CD14-positive monocyte (primary cell): ENCODE measurements at regions not wholly inside any gene's neighbourhood (a gene's known extent, or its start where the extent isn't known, plus 50 kb on each side); places are given as distances from the start of the nearest gene placed in this dataset.

Experiments
- DNase-seq, 3 donors: peaks; one replicate each; pipeline ENCODE4 v3.0.0-alpha.2; 2011 to 2022
- H2AFZ ChIP-seq: 2 replicates; pipeline ENCODE4 v1.6.0; 2012; ENCODE audit warnings: mild to moderate bottlenecking, low read depth, low read length, inconsistent platforms; ENCODE audit not compliant: insufficient read depth, poor library complexity, severe bottlenecking
- H3K27ac ChIP-seq, 2 donors: 1 replicate in 1 of 2; 2 replicates in 1 of 2; pipeline ENCODE4 v1.5.1; 2012 to 2013; ENCODE audit warnings: low read length in 2 of 2, control low read depth in 1 of 2, inconsistent platforms in 1 of 2, low read depth in 1 of 2, mild to moderate bottlenecking in 1 of 2
- H3K27me3 ChIP-seq, 2 donors: one replicate each; pipeline versions ENCODE4 v1.6.0 to v1.6.1; 2011 to 2013; ENCODE audit warnings: low read length in 2 of 2; ENCODE audit not compliant: control insufficient read depth in 2 of 2, insufficient read depth in 2 of 2
- H3K36me3 ChIP-seq, 2 donors: replicated peaks in 1 of 2; 1 replicate in 1 of 2; 2 replicates in 1 of 2; pipeline versions ENCODE4 v1.5.1 to v1.6.1; 2012 to 2013; ENCODE audit warnings: low read length in 2 of 2, control low read depth in 1 of 2, inconsistent platforms in 1 of 2, mild to moderate bottlenecking in 1 of 2; ENCODE audit not compliant: insufficient read depth in 2 of 2, control insufficient read depth in 1 of 2
- H3K4me1 ChIP-seq, 2 donors: 1 replicate in 1 of 2; 2 replicates in 1 of 2; pipeline versions ENCODE4 v1.5.1 to v1.6.1; 2012 to 2013; ENCODE audit warnings: low read length in 2 of 2, control low read depth in 1 of 2, inconsistent platforms in 1 of 2, mild to moderate bottlenecking in 1 of 2, moderate library complexity in 1 of 2; ENCODE audit not compliant: insufficient read depth in 2 of 2, control insufficient read depth in 1 of 2
- H3K4me2 ChIP-seq: replicated peaks from 2 replicates; pipeline ENCODE3; 2012; ENCODE audit warnings: low read length, moderate library complexity, mild to moderate bottlenecking; ENCODE audit not compliant: poor library complexity, severe bottlenecking; ENCODE audit errors: extremely low read depth
- H3K4me3 ChIP-seq, 3 experiments: fragments of 200-600 bp in 1 of 3; sonication (generic) in 1 of 3; replicated peaks in 1 of 3; 1 replicate in 2 of 3; 2 replicates in 1 of 3; pipeline ENCODE4 v1.5.1; 2011 to 2013; ENCODE audit warnings: low read length in 3 of 3, mild to moderate bottlenecking in 3 of 3, control low read depth in 2 of 3, low read depth in 2 of 3, inconsistent platforms in 1 of 3, moderate library complexity in 1 of 3
- H3K79me2 ChIP-seq: 2 replicates; pipeline ENCODE4 v1.6.0; 2012; ENCODE audit warnings: mild to moderate bottlenecking, control low read depth, inconsistent platforms, low read length, moderate library complexity; ENCODE audit not compliant: insufficient read depth
- H3K9ac ChIP-seq: 2 replicates; pipeline ENCODE4 v1.6.0; 2017; ENCODE audit warnings: low read length, mild to moderate bottlenecking; ENCODE audit not compliant: insufficient read depth, poor library complexity, severe bottlenecking
- H3K9me3 ChIP-seq, 2 donors: replicated peaks in 1 of 2; 1 replicate in 1 of 2; 2 replicates in 1 of 2; pipeline versions ENCODE4 v1.5.1 to v1.6.1; 2012 to 2013; ENCODE audit warnings: low read length in 2 of 2, control low read depth in 1 of 2; ENCODE audit not compliant: control insufficient read depth in 1 of 2, insufficient read depth in 1 of 2
- H4K20me1 ChIP-seq: 2 replicates; pipeline ENCODE4 v1.6.0; 2012; ENCODE audit warnings: mild to moderate bottlenecking, low read length, control low read depth, moderate library complexity; ENCODE audit not compliant: insufficient read depth
- H3K27ac Mint-ChIP-seq, 7 donors: one replicate each; pipeline ENCODE4 v1.8.0; 2020; ENCODE audit warnings: mild to moderate bottlenecking in 7 of 7, mixed read lengths in 7 of 7, moderate library complexity in 6 of 7, inconsistent platforms in 2 of 7
- H3K27me3 Mint-ChIP-seq, 3 donors: one replicate each; pipeline ENCODE4 v1.8.0; 2021 to 2022; ENCODE audit warnings: low read depth in 3 of 3, mild to moderate bottlenecking in 3 of 3, mixed read lengths in 3 of 3, moderate library complexity in 3 of 3, inconsistent platforms in 1 of 3
- H3K36me3 Mint-ChIP-seq, 2 donors: one replicate each; pipeline ENCODE4 v1.8.0; 2020; ENCODE audit warnings: mixed read lengths in 2 of 2, inconsistent platforms in 1 of 2, mild to moderate bottlenecking in 1 of 2
- H3K4me1 Mint-ChIP-seq: one replicate; pipeline ENCODE4 v1.8.0; 2020; ENCODE audit warnings: mild to moderate bottlenecking, mixed read lengths
- H3K4me3 Mint-ChIP-seq, 2 donors: one replicate each; pipeline ENCODE4 v1.8.0; 2020; ENCODE audit warnings: mild to moderate bottlenecking in 2 of 2, mixed read lengths in 2 of 2, moderate library complexity in 1 of 2
- H3K9me3 Mint-ChIP-seq, 7 donors: one replicate each; pipeline ENCODE4 v1.8.0; 2020 to 2022; ENCODE audit warnings: mixed read lengths in 7 of 7, mild to moderate bottlenecking in 6 of 7, moderate library complexity in 6 of 7, inconsistent platforms in 2 of 7
- CTCF ChIP-seq: fragments of 200-600 bp; IDR thresholded peaks from one replicate; pipeline ENCODE4 v1.8.0; 2022; ENCODE audit warnings: antibody characterized with exemption, mild to moderate bottlenecking
- whole genome bisulfite sequencing: methylation state at CpG from one replicate; pipeline ENCODE4 v1.1.5; 2013; ENCODE audit warnings: missing lambda C conversion rate; ENCODE audit not compliant: insufficient coverage; 5-methylcytosine and 5-hydroxymethylcytosine counted together
- intact Hi-C, 2 donors: fragments of 100-400 bp; cut with micrococcal nuclease; formaldehyde crosslinking; loops; one replicate each; pipeline versions ENCODE4 v1.15.0 to v1.15.1; 2023

- peaks cover 0 to 3% (median 0%) of the 10 kb centered on the region in 7 donors for H3K9me3 Mint-ChIP-seq
- Histone ChIP-seq H3K27me3 (no peaks in the 10 kb centered on the region), H3K9me3 (no peaks in the 10 kb centered on the region), H3K4me3 (no peak overlapping the region), H3K9ac (no peak overlapping the region), H3K36me3 (no peaks in the 10 kb centered on the region), H3K4me2 (no peak overlapping the region), H3K4me1 (no peaks in the 10 kb centered on the region), H4K20me1 (no peaks in the 10 kb centered on the region), H2AFZ (no peak overlapping the region), H3K79me2 (no peaks in the 10 kb centered on the region), H3K27ac (no peak overlapping the region)
- DNase-seq = peak; percentile 1 to 16 (median 14)
- H3K27me3 Mint-ChIP-seq = peaks cover 0 to 2% (median 0%) of the 10 kb centered on the region in 3 donors
- no peak for TF ChIP-seq CTCF
- no peaks in the 10 kb centered on the region for H3K36me3 Mint-ChIP-seq
- no peak overlapping the region for H3K4me3 Mint-ChIP-seq
- no peak overlapping the region for H3K27ac Mint-ChIP-seq
- intact Hi-C loops = no loop called here
- peaks cover 12% of the 10 kb centered on the region for H3K4me1 Mint-ChIP-seq
- no CpG with 5 or more reads among the region's 1 CpG for WGBS
Measured at GRCh38 chr2:18077704-18078103, 199.2 kb downstream of the KCNS3 start.

GRCh38 chr2:18077231-18077630 is 198.8 kb downstream of the KCNS3 start:
- WGBS = no CpG with 5 or more reads among the region's 1 CpG

More at GRCh38 chr2:18077231-18077630, 198.8 kb downstream of the KCNS3 start:
- Histone ChIP-seq H3K4me1 (no peaks in the 10 kb centered on the region), H3K4me3 (no peak overlapping the region), H3K9ac (no peak overlapping the region), H3K36me3 (no peaks in the 10 kb centered on the region), H3K27me3 (no peaks in the 10 kb centered on the region), H4K20me1 (no peaks in the 10 kb centered on the region), H3K27ac (no peak overlapping the region), H2AFZ (no peak overlapping the region), H3K9me3 (no peaks in the 10 kb centered on the region), H3K79me2 (no peaks in the 10 kb centered on the region), H3K4me2 (no peak overlapping the region)
- Mint-ChIP-seq H3K4me1 (peaks cover 12% of the 10 kb centered on the region), H3K4me3 (no peak overlapping the region), H3K9me3 (peaks cover 0 to 3% (median 0%) of the 10 kb centered on the region in 7 donors), H3K36me3 (no peaks in the 10 kb centered on the region), H3K27me3 (peaks cover 0 to 2% (median 0%) of the 10 kb centered on the region in 3 donors), H3K27ac (no peak overlapping the region)
- no peak for TF ChIP-seq CTCF
- no peak for DNase-seq
- intact Hi-C loops = no loop called here
